Esophagus muscularis mucosa (tissue), 4 donors: ENCODE measurements at regions not wholly inside any gene's neighbourhood (a gene's known extent, or its start where the extent isn't known, plus 50 kb on each side); places are given as distances from the start of the nearest gene placed in this dataset.

Source experiments
- DNase-seq: peaks from one replicate; pipeline ENCODE4 v3.0.0-alpha.2; 2017; ENCODE audit errors: extremely low spot score
- H3K27ac ChIP-seq, 4 donors: fragments of 200-600 bp; sonication (generic); replicated peaks in 1 of 4; 1 replicate in 3 of 4; 2 replicates in 1 of 4; pipeline ENCODE4 v1.5.1; 2016 to 2019; ENCODE audit warnings: mild to moderate bottlenecking in 1 of 4
- H3K27me3 ChIP-seq, 4 donors: fragments of 200-600 bp; sonication (generic); one replicate each; pipeline versions ENCODE4 v1.5.1 to v1.6.0; 2016 to 2019
- H3K36me3 ChIP-seq, 4 donors: fragments of 200-600 bp; sonication (generic); one replicate each; pipeline ENCODE4 v1.5.1; 2016 to 2019
- H3K4me1 ChIP-seq, 4 donors: fragments of 200-600 bp; sonication (generic); one replicate each; pipeline ENCODE4 v1.5.1; 2016 to 2019
- H3K4me3 ChIP-seq, 4 donors: fragments of 200-600 bp; sonication (generic); 1 replicate in 2 of 4; 2 replicates in 2 of 4; pipeline ENCODE4 v1.5.1; 2016 to 2019; ENCODE audit warnings: mild to moderate bottlenecking in 4 of 4, moderate library complexity in 1 of 4
- H3K9me3 ChIP-seq, 4 donors: fragments of 200-600 bp; sonication (generic); 1 replicate in 3 of 4; 2 replicates in 1 of 4; pipeline ENCODE4 v1.5.1; 2016 to 2019
- EP300 ChIP-seq: sonication (generic); formaldehyde crosslinking; IDR thresholded peaks from one replicate; pipeline ENCODE4 v1.6.1; 2017; ENCODE audit warnings: antibody characterized with exemption
- POLR2A ChIP-seq: fragments of 450-650 bp; IDR thresholded peaks from one replicate; pipeline ENCODE4 v1.6.1; 2017; ENCODE audit warnings: antibody characterized with exemption, moderate library complexity, mild to moderate bottlenecking, low read depth
- POLR2AphosphoS5 ChIP-seq, 2 donors: sonication (generic); formaldehyde crosslinking; IDR thresholded peaks; one replicate each; pipeline ENCODE4 v1.6.1; 2017; ENCODE audit warnings: antibody characterized with exemption in 2 of 2
- WGBS: methylation state at CpG from one replicate; pipeline ENCODE4 v1.1.5; 2018; 5-methylcytosine and 5-hydroxymethylcytosine counted together
- intact Hi-C: fragments of 100-400 bp; cut with DNase I; formaldehyde crosslinking; loops from one replicate; pipeline ENCODE4 v1.15.1; 2023
- TF ChIP-seq, protein P1 (sequence below), 3 experiments: fragments of 200-600 bp in 2 of 3; fragments of 450-650 bp in 1 of 3; sonication (generic) in 2 of 3; IDR thresholded peaks; one replicate each; pipeline ENCODE4 v1.5.1; 2017 to 2019; ENCODE audit warnings: antibody characterized with exemption in 3 of 3, mild to moderate bottlenecking in 2 of 3, moderate library complexity in 1 of 3

DNA sequence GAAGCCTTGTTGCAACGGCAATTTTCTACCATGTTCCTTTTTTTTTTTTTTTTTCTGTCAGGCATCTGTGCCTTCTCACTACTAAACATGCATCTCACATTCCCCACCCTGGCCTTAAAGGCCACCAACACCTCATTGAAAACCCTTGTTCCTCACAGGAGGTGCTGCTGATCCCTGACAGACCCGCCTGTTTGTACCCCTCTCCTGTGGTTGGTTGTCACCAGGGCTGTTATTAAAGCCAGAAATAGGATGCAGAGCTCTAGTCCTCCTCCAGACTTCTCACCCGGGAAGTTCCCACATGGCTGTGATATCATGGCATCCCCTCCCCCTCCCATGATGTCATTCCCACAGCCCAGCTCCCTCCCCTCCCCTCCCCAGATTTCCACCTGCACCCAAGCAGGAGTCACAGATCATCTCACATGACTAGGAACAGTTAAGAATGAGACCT, 302.8 kb upstream of the NCAM1 start:
- TF ChIP-seq EP300, result no peak
- TF ChIP-seq, protein P1, sequence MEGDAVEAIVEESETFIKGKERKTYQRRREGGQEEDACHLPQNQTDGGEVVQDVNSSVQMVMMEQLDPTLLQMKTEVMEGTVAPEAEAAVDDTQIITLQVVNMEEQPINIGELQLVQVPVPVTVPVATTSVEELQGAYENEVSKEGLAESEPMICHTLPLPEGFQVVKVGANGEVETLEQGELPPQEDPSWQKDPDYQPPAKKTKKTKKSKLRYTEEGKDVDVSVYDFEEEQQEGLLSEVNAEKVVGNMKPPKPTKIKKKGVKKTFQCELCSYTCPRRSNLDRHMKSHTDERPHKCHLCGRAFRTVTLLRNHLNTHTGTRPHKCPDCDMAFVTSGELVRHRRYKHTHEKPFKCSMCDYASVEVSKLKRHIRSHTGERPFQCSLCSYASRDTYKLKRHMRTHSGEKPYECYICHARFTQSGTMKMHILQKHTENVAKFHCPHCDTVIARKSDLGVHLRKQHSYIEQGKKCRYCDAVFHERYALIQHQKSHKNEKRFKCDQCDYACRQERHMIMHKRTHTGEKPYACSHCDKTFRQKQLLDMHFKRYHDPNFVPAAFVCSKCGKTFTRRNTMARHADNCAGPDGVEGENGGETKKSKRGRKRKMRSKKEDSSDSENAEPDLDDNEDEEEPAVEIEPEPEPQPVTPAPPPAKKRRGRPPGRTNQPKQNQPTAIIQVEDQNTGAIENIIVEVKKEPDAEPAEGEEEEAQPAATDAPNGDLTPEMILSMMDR (IDR thresholded peaks at IDR 0.05), result no peak
- TF ChIP-seq POLR2A, result no peak
- intact Hi-C loops, result no loop called here
- Histone ChIP-seq H3K4me3 (no peak overlapping the region), H3K27me3 (no peaks in the 10 kb centered on the region), H3K27ac (no peak overlapping the region), H3K9me3 (no peaks in the 10 kb centered on the region), H3K4me1 (peaks cover 10 to 16% (median 14%) of the 10 kb centered on the region in 4 donors), H3K36me3 (no peaks in the 10 kb centered on the region)
- WGBS, result 79% methylated on average over 3 of the region's 3 CpGs
- DNase-seq, result peak; percentile 47

DNA sequence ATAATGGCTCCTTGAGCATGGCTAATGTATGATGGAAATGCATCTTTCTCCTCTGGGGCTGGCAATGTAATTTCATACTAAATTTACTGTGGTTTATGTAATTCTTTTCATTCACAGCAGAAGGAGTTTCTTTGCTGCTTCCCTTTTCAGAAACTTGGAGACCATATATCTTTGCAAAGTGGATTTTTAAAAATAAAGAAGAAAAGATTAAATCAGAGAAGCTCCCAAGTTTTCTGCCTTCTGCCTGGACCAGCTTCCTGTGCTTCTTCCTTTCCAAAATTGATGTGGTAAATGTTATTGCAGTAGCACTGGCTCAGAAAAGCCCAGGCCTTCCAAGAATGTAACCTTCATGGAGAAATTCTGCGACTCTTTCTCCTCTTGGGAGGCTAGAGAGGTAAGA, 300.1 kb upstream of the NCAM1 start:
- no peak for TF ChIP-seq EP300
- TF ChIP-seq POLR2A, result no peak
- TF ChIP-seq, protein P1 (IDR thresholded peaks at IDR 0.05), result no peak
- no peak for TF ChIP-seq POLR2AphosphoS5 (IDR thresholded peaks at IDR 0.05)
- no peak overlapping the region for H3K4me3 ChIP-seq
- WGBS, result 100% methylated on average over 1 of the region's 1 CpG
- no peaks in the 10 kb centered on the region for H3K36me3 ChIP-seq
- intact Hi-C loops, result no loop called here
- no peaks in the 10 kb centered on the region for H3K9me3 ChIP-seq
- peaks cover 1 to 4% (median 3%) of the 10 kb centered on the region in 4 donors for H3K4me1 ChIP-seq
- DNase-seq, result no peak
- no peak overlapping the region for H3K27ac ChIP-seq
- H3K27me3 ChIP-seq, result no peaks in the 10 kb centered on the region

DNA sequence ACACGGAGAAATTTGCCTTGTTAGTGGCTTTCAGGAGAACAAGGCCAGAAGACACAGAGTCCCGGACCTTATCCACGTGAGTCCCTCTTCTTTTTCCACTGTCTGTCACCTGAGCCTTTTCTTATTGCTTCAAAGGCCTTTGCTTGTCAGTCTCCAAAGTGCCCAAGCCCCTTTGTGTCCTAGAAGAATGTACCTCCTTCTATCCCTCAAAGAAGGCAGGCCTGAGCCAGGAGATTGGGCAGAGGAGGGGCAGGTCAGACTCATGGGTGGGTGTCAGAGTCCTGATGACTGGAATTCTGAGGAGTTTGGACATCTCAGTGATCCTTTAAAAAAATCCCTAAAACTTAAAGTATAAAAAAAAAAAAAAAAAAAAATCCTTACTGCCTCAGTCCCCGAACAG, 299.6 kb upstream of the NCAM1 start:
- Histone ChIP-seq H3K27me3 (no peaks in the 10 kb centered on the region), H3K4me3 (no peak overlapping the region), H3K9me3 (no peaks in the 10 kb centered on the region), H3K27ac (no peak overlapping the region), H3K36me3 (no peaks in the 10 kb centered on the region), H3K4me1 (peaks cover 0 to under 1% (median under 1%) of the 10 kb centered on the region in 4 donors)
- intact Hi-C loops, result no loop called here
- WGBS, result 93% methylated on average over 4 of the region's 4 CpGs
- TF ChIP-seq POLR2AphosphoS5 (IDR thresholded peaks at IDR 0.05), result no peak
- peak; percentile 85 for DNase-seq

DNA sequence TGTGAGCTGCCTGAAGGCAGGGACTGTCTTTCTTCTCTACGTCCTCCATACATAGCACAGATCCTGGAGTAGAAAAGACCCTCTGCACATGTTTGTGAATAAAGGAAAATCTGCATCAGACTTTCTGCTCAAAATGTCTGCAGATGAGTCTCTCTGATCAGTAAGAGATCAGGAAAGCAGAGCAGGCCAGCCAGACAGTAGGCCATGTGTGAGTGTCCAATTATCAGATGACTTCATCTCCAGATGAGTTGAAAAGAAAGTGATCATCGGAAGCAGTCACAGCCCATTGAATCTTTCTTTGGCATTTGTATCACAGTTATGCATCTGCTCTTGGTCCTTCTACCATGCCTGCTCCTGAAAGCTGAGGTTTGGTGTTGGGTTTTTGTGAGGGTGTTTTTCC, 298.7 kb upstream of the NCAM1 start:
- Histone ChIP-seq H3K27me3 (no peaks in the 10 kb centered on the region), H3K4me1 (no peaks in the 10 kb centered on the region), H3K4me3 (no peak overlapping the region), H3K27ac (no peak overlapping the region), H3K36me3 (no peaks in the 10 kb centered on the region), H3K9me3 (no peaks in the 10 kb centered on the region)
- DNase-seq, result no peak
- TF ChIP-seq POLR2A, result no peak
- TF ChIP-seq, protein P1 (IDR thresholded peaks at IDR 0.05), result no peak
- TF ChIP-seq POLR2AphosphoS5 (IDR thresholded peaks at IDR 0.05), result no peak
- no peak for TF ChIP-seq EP300
- 90% methylated on average over 2 of the region's 2 CpGs for whole genome bisulfite sequencing
- intact Hi-C loops, result no loop called here

DNA sequence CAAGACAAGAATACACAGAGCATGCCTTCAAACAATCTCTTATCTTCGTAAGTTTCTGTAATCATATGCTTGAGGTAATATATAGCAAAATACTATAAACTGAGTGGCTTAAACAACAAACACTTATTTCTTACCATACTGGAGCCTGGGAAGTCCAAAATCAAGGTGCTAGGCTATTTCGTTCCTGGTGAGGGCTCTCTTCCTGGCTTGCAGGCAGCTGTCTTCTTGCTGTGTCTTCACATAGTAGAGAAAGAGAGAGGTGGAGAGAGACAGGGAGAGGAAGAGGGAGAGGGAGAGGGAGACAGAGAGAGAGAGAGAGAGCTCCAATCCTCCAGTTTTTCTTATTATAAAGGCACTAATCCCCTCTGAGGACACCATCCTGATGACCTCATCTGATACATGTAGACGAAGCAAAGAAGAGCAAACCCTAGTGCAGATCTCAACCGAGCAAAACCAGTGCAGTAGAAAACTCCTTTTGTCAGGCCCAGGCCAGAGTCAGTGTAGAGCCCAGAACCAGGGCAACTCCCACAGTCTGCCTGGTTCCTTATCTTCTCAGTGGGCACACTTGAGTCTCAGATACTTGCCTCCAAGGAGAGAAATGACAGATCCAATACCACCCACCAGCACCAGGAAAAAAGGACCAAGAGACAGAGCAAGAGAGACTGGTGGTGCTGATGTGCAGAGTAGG, 297.1 kb upstream of the NCAM1 start:
- Histone ChIP-seq H3K4me1 (no peaks in the 10 kb centered on the region), H3K9me3 (no peaks in the 10 kb centered on the region), H3K4me3 (no peak overlapping the region), H3K27me3 (no peaks in the 10 kb centered on the region), H3K36me3 (no peaks in the 10 kb centered on the region), H3K27ac (no peak overlapping the region)
- DNase-seq, result peak; percentile 72
- TF ChIP-seq POLR2A, result no peak
- no peak for TF ChIP-seq POLR2AphosphoS5 (IDR thresholded peaks at IDR 0.05)
- no peak for TF ChIP-seq EP300
- TF ChIP-seq, protein P1 (IDR thresholded peaks at IDR 0.05), result no peak
- intact Hi-C loops, result no loop called here
- 95% methylated on average over 4 of the region's 4 CpGs for WGBS
